Liver (tissue), 3 donors: ENCODE measurements at regions not wholly inside any gene's neighbourhood (a gene's known extent, or its start where the extent isn't known, plus 50 kb on each side); places are given as distances from the start of the nearest gene placed in this dataset.

ENCODE experiments used
- HNF4A ChIP-seq, 2 donors: conservative IDR thresholded peaks; 2 replicates each; pipeline ENCODE4 v1.6.1; 2016; ENCODE audit warnings: antibody characterized with exemption in 2 of 2, mild to moderate bottlenecking in 2 of 2
- RAD21 ChIP-seq, 2 donors: IDR thresholded peaks; 2 replicates each; pipeline ENCODE4 v1.6.1; 2016; ENCODE audit warnings: antibody characterized with exemption in 2 of 2, mild to moderate bottlenecking in 2 of 2
- RXRA ChIP-seq, 2 donors: IDR thresholded peaks; 2 replicates each; pipeline ENCODE4 v1.6.1; 2017 to 2018; ENCODE audit warnings: antibody characterized with exemption in 2 of 2, mild to moderate bottlenecking in 1 of 2
- TAF1 ChIP-seq: conservative IDR thresholded peaks from 2 replicates; pipeline ENCODE4 v1.6.1; 2016; ENCODE audit warnings: antibody characterized with exemption, mild to moderate bottlenecking
- YY1 ChIP-seq: IDR thresholded peaks from 2 replicates; pipeline ENCODE4 v1.6.1; 2016; ENCODE audit warnings: antibody characterized with exemption, mild to moderate bottlenecking
- ZBTB33 ChIP-seq: IDR thresholded peaks from 2 replicates; pipeline ENCODE4 v1.6.1; 2016; ENCODE audit warnings: antibody characterized with exemption
- TF ChIP-seq, protein P1 (sequence below): fragments of 150-350 bp; IDR thresholded peaks from 2 replicates; pipeline ENCODE4 v1.5.1; 2017; ENCODE audit warnings: improper control_type of control experiment, low read depth, low read length; ENCODE audit not compliant: missing input control
- TF ChIP-seq, protein P2 (sequence below): IDR thresholded peaks from 2 replicates; pipeline ENCODE4 v1.6.1; 2016; ENCODE audit warnings: antibody characterized with exemption, mild to moderate bottlenecking
- donor health status: healthy.
- donor health status: healthy.

DNA sequence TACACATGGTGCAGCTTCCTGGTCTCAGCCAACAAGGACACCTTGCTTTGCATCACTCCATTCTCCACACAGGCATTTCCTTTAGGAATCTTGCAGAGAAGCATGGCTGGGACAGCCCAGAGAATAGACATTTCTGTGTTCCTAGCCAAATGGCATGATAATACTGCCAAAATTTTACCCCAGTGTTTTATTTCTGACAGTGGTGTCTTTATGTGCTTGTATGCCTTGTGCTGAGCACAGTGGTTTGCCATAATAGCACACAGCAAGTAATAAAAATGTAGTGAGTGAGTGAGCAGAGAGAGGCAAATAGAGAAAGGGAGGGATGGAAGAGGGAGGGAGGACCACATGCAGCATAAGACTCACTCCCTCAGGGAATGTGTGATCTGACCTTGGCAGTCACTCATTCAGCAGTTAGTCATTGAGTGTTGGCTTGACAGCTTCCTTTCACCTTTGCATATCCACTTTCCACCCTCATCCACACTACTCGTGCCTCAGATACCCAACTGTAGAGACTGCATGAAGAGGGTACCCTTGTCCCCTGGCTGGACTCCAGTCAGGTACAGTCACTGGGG lies 212.8 kb upstream of the CCDC196 start:
- TF ChIP-seq, protein P1, sequence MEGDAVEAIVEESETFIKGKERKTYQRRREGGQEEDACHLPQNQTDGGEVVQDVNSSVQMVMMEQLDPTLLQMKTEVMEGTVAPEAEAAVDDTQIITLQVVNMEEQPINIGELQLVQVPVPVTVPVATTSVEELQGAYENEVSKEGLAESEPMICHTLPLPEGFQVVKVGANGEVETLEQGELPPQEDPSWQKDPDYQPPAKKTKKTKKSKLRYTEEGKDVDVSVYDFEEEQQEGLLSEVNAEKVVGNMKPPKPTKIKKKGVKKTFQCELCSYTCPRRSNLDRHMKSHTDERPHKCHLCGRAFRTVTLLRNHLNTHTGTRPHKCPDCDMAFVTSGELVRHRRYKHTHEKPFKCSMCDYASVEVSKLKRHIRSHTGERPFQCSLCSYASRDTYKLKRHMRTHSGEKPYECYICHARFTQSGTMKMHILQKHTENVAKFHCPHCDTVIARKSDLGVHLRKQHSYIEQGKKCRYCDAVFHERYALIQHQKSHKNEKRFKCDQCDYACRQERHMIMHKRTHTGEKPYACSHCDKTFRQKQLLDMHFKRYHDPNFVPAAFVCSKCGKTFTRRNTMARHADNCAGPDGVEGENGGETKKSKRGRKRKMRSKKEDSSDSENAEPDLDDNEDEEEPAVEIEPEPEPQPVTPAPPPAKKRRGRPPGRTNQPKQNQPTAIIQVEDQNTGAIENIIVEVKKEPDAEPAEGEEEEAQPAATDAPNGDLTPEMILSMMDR: no peak
- no peak for TF ChIP-seq TAF1
- no peak for TF ChIP-seq RAD21 (IDR thresholded peaks at IDR 0.05)
- no peak for TF ChIP-seq ZBTB33
- TF ChIP-seq RXRA (IDR thresholded peaks at IDR 0.05): no peak
- TF ChIP-seq, protein P2, sequence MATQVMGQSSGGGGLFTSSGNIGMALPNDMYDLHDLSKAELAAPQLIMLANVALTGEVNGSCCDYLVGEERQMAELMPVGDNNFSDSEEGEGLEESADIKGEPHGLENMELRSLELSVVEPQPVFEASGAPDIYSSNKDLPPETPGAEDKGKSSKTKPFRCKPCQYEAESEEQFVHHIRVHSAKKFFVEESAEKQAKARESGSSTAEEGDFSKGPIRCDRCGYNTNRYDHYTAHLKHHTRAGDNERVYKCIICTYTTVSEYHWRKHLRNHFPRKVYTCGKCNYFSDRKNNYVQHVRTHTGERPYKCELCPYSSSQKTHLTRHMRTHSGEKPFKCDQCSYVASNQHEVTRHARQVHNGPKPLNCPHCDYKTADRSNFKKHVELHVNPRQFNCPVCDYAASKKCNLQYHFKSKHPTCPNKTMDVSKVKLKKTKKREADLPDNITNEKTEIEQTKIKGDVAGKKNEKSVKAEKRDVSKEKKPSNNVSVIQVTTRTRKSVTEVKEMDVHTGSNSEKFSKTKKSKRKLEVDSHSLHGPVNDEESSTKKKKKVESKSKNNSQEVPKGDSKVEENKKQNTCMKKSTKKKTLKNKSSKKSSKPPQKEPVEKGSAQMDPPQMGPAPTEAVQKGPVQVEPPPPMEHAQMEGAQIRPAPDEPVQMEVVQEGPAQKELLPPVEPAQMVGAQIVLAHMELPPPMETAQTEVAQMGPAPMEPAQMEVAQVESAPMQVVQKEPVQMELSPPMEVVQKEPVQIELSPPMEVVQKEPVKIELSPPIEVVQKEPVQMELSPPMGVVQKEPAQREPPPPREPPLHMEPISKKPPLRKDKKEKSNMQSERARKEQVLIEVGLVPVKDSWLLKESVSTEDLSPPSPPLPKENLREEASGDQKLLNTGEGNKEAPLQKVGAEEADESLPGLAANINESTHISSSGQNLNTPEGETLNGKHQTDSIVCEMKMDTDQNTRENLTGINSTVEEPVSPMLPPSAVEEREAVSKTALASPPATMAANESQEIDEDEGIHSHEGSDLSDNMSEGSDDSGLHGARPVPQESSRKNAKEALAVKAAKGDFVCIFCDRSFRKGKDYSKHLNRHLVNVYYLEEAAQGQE: no peak
- no peak for TF ChIP-seq YY1
- TF ChIP-seq HNF4A (conservative IDR thresholded peaks at IDR 0.05): no peak
